GM23248 (cell line): ENCODE measurements at regions not wholly inside any gene's neighbourhood (a gene's known extent, or its start where the extent isn't known, plus 50 kb on each side); places are given as distances from the start of the nearest gene placed in this dataset.
"Not testable (repeated sequence)": the region's sequence is repeated elsewhere in the genome, so short reads cannot be mapped to it uniquely, and the experiment has no call there.

Experiments
- EZH2 ChIP-seq: fragments of 200-600 bp; sonication (generic); IDR thresholded peaks from 2 replicates; pipeline ENCODE4 v1.6.1; 2018; ENCODE audit warnings: antibody characterized with exemption, mild to moderate bottlenecking; ENCODE audit not compliant: insufficient read depth, poor library complexity, severe bottlenecking
- EZH2phosphoT487 ChIP-seq: fragments of 200-600 bp; sonication (generic); IDR thresholded peaks from 2 replicates; pipeline ENCODE4 v1.6.1; 2018; ENCODE audit warnings: antibody characterized with exemption, moderate library complexity, mild to moderate bottlenecking, low read depth; ENCODE audit not compliant: insufficient read depth

GRCh38 chr17:34423315-34423714 is 60.3 kb upstream of the CCL1 start:
- not testable (repeated sequence) for TF ChIP-seq EZH2phosphoT487, EZH2
